OCI-LY3 (cell line): ENCODE measurements at regions not wholly inside any gene's neighbourhood (a gene's known extent, or its start where the extent isn't known, plus 50 kb on each side); places are given as distances from the start of the nearest gene placed in this dataset.

Experiments
- CTCF ChIP-seq: fragments of 200-600, 300-600 bp; sonication (generic); IDR thresholded peaks from 2 replicates; pipeline ENCODE4 v1.5.1; 2014; ENCODE audit warnings: antibody characterized with exemption, low read length, low read depth
- EZH2phosphoT487 ChIP-seq: fragments of 200-600 bp; shearing (Covaris generic); IDR thresholded peaks from 2 replicates; pipeline ENCODE4 v1.6.1; 2018; ENCODE audit warnings: antibody characterized with exemption, mixed run types, low read depth

- TF ChIP-seq CTCF (no peak), EZH2phosphoT487 (no peak)
These were observed 641.6 kb downstream of the SH2D4B start for GRCh38 chr10:81179324-81179723.
